DMS 273 (cell line): ENCODE measurements at regions not wholly inside any gene's neighbourhood (a gene's known extent, or its start where the extent isn't known, plus 50 kb on each side); places are given as distances from the start of the nearest gene placed in this dataset.
"Not testable (repeated sequence)": the region's sequence is repeated elsewhere in the genome, so short reads cannot be mapped to it uniquely, and the experiment has no call there.

Experiments
- DNase-seq: peaks from one replicate; lab custom pipeline; 2025; ENCODE audit not compliant: unreplicated experiment; lab: John Stamatoyannopoulos, UW

- no peak for DNase-seq
Observed at GRCh38 chr3:109648027-109648426, 310.7 kb upstream of the DPPA4 start.

- no peak for DNase-seq
Observed at GRCh38 chr3:109656225-109656624, 318.9 kb upstream of the DPPA4 start.

- DNase-seq = no peak
Observed at GRCh38 chr3:109678600-109678999, 341.3 kb upstream of the DPPA4 start.

- no peak for DNase-seq
Observed at GRCh38 chr3:109679664-109680063, 342.3 kb upstream of the DPPA4 start.

DNA sequence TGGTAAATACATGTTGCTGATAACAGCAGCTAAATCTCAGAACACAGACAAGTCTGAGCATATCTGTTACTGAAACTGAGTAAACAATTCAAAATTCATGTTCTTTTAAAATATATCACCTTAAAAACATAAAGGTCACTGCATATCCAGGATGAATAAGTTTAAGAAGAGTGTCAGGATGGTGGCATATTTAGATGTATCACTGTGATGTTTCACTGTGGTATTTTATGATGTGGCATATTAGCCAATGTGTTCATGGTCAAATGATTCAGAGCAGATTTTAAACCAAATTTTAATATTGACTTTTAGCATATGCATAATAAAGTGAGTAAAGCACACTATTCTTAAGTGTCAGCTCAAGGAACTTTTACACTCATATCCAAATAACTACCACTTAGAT lies 346.4 kb upstream of the DPPA4 start:
- no peak for DNase-seq

DNA sequence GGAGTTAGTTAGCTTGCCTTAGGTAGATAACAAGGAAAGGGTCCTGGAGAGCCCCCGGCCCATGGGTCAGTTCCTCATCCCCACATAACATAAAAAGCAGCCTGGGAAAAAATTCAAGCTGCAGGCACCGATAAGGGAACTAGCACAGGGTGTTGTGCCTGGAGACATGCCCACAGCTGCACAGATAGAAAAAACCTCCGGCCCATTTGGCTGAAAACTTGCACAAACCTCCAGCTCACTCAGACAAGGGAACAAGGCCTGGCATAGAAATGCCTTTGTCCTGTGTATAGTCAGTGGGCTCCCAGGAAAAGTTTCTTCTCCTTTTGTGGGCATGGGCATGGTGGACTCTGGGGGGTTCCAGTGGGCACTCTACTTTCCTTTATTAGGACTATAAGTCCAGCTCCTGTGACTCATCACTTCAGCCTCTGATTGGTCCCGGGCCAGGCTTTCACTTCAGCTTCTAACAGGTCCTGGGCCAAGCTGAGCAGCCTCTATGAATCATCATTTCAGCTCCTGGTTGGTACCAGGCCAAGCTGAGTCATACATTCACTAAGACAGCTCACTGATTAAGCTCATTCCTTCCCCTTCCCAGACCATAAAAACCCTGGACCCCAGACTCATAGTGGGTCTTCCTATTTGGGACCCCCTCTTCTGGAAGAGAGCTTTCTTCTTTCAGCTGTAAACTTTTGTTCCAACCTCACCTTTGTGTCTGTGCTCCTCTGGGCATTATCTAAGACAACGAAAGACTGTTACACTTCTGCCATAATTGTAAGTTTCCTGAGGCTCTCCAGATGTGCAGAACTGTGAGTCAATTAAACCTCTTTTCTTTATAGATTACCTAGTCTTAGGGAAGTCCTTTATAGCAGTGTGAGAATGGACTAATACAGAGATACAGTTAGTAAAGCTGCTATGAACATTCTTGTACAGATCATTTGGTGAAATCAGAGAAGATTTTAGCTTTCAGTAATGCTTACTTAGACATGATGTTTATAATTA lies 348.0 kb upstream of the DPPA4 start:
- peak; percentile 40 for DNase-seq

GRCh38 chr3:109687626-109688025 lies 350.3 kb upstream of the DPPA4 start:
- no peak for DNase-seq

- DNase-seq = no peak
Observed at GRCh38 chr3:109696932-109697331, 359.6 kb upstream of the DPPA4 start.

DNA sequence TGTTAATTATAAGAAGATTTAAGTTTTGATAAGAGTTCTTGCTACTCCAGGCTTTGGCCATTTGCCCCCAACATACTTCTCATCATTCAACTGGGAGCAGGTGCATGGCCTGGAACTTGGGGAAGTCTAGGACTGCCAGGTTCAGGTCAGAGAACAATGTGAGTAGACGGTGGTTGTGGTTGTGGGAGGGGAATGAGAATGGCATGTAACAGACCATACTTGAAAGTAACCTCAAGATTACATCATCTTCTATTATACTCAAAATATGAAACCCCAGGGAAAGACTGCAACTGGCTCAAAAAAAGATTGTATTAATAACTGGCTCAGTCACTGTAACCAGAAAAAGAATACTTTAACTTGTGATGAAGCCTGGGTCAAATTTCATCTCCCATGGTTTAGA lies 364.9 kb upstream of the DPPA4 start:
- DNase-seq = no peak

DNA sequence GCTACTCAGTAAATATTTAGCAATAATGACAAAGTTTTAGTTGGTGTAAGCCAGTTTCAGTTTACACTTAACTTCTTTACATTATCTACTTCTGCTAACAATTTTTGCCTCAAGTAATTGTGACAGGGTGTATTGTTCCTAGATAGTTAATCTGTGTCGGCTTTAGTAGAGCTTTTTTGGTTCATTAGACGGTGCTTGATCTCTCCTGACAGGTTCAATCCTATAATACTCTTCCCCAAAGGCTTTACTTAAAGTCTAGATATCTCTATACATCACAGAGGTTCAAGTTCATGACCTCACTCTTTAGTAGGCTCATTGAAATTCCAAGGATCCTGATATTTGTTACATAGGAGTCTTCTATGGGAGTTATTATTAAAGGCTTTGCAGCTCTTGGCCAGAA lies 365.6 kb upstream of the DPPA4 start:
- no peak for DNase-seq

DNA sequence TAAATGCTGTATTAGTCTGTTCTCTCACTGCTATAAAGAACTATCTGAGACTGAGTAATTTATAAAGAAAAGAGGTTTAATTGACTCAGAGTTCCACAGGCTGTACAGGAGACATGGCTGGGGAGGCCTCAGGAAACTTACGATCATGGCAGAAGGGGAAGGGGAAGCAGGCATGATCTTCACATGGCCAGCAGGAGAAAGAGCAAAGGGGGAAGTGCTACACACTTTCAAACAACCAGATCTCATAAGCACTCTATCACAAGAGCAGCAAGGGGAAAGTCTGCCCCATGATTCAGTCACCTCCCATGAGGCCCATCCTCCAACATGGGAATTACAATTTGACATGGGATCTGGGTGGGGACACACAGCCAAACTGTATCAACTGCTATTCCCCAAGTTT lies 367.8 kb upstream of the DPPA4 start:
- not testable (repeated sequence) for DNase-seq

DNA sequence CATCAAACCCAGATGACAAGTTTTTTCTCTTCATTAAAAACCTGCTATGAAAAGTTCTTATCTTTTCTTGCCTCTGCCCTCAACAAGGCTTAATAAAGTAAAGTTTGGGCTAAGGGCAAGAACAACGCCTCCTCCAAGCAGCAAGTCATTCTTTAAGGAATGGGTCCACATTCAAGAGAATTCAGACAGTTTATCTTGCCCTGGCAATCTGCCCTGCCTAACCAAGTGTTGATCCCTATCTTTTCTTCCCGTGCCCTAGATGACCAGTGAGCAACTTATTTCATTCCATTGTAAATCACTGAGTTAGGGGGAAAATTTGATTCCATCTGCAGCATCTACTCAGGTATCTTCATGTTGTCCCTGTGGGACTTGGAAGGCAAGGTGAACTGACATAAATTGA lies 370.3 kb upstream of the DPPA4 start:
- DNase-seq = no peak

DNA sequence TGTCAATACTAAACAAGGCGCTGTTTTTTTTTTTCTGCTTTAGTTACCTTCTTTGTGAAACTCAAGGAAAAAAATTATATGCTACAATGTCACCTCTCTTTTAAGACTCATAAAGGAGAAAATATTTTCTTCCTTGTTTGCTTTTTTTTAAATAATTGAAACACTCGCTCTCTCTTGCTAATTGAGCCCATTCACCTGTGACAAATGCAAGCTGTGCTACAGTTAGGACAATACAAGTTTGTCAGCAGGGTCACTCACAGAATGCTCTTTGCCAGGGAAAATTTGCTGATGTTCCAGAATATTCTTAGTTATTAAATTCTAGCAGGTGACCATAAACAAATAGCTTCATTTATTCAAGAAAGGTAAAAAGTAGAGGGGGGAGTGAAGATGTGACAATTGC lies 375.9 kb upstream of the DPPA4 start:
- DNase-seq = no peak

DNA sequence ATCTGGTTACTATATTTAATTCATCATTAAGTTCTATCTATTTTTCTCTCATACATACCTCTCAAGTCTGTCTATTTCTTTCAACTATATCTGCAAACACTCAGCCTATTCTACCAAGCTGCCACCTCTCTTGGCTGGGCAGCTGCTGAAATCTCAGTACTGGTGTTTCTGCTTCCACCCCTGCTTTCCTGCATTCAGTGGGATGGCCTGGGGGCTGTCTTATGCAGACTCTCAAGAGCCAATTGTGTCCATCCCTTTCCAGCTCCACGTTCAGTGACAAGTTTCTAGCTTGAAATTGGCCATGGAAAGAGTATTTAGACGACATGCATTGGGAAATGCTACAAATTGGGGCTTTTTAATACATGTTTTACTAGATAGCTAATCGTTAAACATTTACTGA lies 378.4 kb upstream of the DPPA4 start:
- no peak for DNase-seq

- no peak for DNase-seq
Observed at GRCh38 chr3:109718850-109719249, 381.5 kb upstream of the DPPA4 start.

DNA sequence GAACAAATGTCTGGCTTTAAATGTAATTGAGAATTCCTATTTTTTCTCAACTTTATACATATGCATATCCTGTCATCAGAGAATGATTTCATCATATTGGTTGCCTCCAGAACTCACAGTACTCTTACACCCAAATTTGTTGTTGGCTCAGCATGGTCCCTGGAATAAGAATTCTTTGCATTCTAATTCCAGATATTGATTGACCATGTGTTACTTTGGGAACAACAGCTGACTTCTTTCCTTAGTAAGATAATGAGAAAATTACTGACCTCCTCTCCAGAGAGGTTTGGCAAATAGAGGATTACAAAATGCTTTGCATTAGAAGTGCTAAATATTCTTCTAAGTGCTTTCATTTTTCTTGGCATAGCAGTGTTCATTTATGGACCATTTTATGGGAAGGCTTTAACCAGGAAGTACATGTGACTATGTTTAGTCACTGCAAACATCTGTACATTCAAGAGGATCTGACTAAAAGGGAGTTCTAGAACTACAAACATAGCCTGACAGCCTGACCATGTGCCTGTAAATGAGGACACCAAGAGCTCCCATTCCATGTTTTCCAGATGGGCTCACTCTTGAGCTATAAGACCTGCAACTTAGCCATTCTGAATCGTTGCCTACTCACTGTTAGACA lies 391.6 kb upstream of the DPPA4 start:
- no peak for DNase-seq

DNA sequence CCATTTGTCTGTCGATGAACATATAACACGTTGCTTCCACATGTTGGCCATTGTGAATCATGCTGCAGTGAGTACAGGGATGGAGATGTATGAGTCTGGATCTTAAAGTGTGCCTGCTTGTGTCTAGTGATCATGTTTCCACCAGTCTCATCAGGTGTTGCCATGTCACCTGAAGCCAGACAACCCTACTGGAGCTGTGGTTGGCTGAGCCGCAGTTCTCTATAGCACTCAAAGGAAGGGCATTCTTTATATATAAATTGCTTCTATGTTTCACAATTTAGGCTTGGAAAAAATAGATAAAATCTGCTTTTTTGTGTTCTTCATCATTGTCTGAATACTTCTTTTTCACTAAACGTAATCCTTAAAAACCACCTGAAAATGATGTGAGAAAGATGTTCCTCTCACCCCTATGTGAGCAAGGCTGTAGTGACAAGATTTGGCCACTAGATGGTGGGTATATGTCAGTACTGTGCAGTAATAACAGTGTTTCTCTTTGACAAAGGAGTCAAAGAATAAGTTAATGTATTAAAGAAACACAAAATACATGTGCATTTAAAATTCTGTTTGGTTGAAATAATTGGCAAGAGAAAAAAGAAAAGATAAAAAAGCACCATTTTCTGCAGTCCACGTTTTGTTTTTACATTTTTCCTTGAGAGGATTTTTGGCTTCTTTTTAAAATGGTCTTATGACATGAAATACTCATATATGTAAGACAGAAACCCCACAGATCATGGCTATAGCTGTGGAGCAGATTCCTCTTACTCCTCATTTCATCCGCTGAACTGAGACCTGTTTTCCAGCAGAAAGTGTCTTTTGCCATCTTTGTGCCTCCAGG lies 394.5 kb upstream of the DPPA4 start:
- peak; percentile 75 for DNase-seq

GRCh38 chr3:109743981-109744380 lies 406.6 kb upstream of the DPPA4 start:
- DNase-seq = no peak

DNA sequence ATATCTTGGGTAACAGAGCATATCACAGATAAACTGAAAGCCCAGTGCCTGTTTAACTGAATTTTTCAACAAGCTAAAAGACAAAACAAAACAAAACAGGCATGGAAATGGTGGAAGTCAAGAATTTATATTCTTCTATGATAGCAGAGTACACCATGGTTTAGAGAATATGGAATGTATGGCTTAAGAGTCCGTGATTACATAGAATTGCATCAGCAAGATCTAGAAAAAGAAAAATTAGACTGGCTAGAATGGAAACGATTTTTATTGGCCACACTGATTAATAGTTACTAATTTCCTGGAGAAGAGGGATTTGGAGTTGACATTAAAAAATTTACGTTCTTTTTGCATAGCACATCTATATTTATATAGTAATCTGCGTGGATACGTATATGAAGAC lies 435.2 kb upstream of the DPPA4 start:
- DNase-seq = no peak

GRCh38 chr3:109774108-109774507 lies 436.8 kb upstream of the DPPA4 start:
- no peak for DNase-seq

GRCh38 chr3:109784285-109784684 lies 446.9 kb upstream of the DPPA4 start:
- no peak for DNase-seq
